GM12891 (cell line): ENCODE measurements at regions not wholly inside any gene's neighbourhood (a gene's known extent, or its start where the extent isn't known, plus 50 kb on each side); places are given as distances from the start of the nearest gene placed in this dataset.
"Not testable (repeated sequence)": the region's sequence is repeated elsewhere in the genome, so short reads cannot be mapped to it uniquely, and the experiment has no call there.

Experiments
- DNase-seq: peaks from one replicate; pipeline ENCODE4 v3.0.0; 2011; ENCODE audit warnings: low spot score; ENCODE audit not compliant: insufficient read length
- FAIRE-seq: peaks from 2 replicates; lab custom pipeline; 2011; peaks lifted over from hg19 to GRCh38; lab: Jason Lieb, UNC
- PAX5 ChIP-seq: IDR thresholded peaks from 2 replicates; pipeline ENCODE4 v1.6.1; 2011; ENCODE audit warnings: low read length, moderate library complexity, mild to moderate bottlenecking; ENCODE audit not compliant: insufficient read depth, severe bottlenecking
- POLR2A ChIP-seq: IDR thresholded peaks from 2 replicates; pipeline ENCODE4 v1.6.1; 2011; ENCODE audit warnings: low read depth, low read length, control low read depth
- POLR2AphosphoS5 ChIP-seq: IDR thresholded peaks from 2 replicates; pipeline ENCODE4 v1.6.1; 2011; ENCODE audit warnings: low read depth, low read length, control low read depth
- POU2F2 ChIP-seq: IDR thresholded peaks from 2 replicates; pipeline ENCODE4 v1.6.1; 2011; ENCODE audit warnings: low read depth, mild to moderate bottlenecking, control low read depth, low read length, moderate library complexity
- SPI1 ChIP-seq: IDR thresholded peaks from 2 replicates; pipeline ENCODE4 v1.6.1; 2011; ENCODE audit warnings: low read depth, low read length, control low read depth
- TAF1 ChIP-seq: IDR thresholded peaks from 2 replicates; pipeline ENCODE4 v1.6.1; 2011; ENCODE audit warnings: low read depth, low read length, control low read depth

DNA sequence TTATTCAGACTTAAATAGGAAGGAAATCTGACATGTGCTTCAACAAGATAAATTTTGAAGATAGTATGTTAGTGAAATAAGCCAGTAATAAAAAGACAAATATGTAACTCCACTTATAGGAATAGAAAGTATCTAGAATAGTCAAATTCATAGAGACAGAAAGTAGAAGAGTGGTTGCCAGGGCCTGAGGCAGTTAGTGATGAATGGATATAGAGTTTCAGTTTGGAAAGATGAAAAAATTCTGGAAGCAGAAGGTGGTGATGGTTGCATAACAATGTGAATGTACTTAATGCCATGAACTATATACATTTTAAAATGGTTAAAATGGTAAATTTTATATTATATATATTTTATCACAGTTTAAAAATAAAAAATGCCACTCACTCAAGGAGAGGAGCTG is 54.3 kb downstream of the HAND2 start:
- DNase-seq (no peak), FAIRE-seq (no peak)
- TF ChIP-seq TAF1, result no peak
- TF ChIP-seq SPI1, result no peak
- no peak for TF ChIP-seq POU2F2
- no peak for TF ChIP-seq POLR2AphosphoS5
- no peak for TF ChIP-seq PAX5
- no peak for TF ChIP-seq POLR2A

DNA sequence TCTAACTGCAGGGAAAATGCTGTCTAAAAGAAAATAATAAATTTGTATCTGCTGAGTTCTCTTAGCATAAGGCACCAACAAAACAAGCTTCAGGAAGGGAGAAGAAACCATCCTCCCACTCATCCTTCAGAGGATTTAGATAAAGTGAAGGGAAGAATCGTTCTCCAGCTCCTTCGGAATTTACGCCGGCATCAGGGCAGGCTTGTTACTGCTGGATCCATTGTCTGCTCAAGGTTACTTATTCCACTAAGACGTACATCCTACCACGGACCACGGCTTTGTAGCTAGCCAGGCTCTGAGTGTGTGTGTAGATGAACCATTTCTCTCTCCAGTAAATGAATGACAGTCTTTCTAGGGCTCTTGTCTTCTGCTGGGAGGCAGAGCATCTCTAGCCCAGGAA is 60.4 kb downstream of the HAND2 start:
- DNase-seq, result no peak
- FAIRE-seq, result no peak
- TF ChIP-seq PAX5, result no peak
- TF ChIP-seq POLR2A, result no peak
- TF ChIP-seq POLR2AphosphoS5, result no peak
- TF ChIP-seq SPI1, result no peak
- no peak for TF ChIP-seq POU2F2
- no peak for TF ChIP-seq TAF1

DNA sequence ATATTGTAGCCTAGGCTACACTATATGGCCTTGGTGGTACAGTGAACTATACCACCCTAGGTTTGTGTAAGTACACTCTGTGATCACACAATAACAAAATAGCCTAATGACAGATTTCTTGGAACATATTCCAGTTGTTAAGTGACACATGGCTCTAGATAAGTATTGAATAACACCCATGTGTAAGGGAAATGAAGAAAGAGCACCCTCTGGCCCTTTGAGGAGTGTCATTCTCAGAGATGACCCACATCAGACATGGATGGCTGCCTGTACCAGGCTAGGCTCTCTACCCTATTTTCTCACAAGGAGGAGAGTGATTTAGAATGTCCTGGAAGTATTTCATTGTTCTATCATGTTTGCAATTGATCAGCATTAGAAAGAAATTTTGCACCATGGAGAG is 61.7 kb downstream of the HAND2 start:
- TF ChIP-seq TAF1 (no peak), POU2F2 (no peak), SPI1 (no peak), POLR2AphosphoS5 (no peak), POLR2A (no peak), PAX5 (no peak)
- no peak for DNase-seq
- FAIRE-seq, result no peak

DNA sequence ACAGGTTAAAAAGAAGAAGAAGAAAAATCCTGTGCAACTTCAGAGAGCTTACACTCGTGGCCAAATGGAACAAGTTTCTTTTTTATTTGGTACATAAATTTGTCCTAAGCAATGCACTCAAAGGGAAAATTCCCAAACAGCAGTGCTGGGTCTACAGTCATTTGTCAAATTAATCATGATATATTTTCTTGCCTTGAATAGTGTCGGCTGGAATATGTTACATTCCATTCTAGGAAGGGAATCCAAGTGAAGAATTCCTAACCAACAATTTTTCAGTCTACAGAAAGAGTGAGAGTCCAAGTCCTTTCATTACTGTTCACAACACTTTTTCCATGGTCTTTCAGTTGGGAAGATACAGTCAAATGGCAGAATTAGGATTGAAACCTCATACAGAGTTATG is 63.9 kb downstream of the HAND2 start:
- no peak for FAIRE-seq
- DNase-seq, result no peak
- TF ChIP-seq POU2F2, result no peak
- no peak for TF ChIP-seq POLR2AphosphoS5
- TF ChIP-seq TAF1, result no peak
- no peak for TF ChIP-seq SPI1
- no peak for TF ChIP-seq POLR2A
- TF ChIP-seq PAX5, result no peak

DNA sequence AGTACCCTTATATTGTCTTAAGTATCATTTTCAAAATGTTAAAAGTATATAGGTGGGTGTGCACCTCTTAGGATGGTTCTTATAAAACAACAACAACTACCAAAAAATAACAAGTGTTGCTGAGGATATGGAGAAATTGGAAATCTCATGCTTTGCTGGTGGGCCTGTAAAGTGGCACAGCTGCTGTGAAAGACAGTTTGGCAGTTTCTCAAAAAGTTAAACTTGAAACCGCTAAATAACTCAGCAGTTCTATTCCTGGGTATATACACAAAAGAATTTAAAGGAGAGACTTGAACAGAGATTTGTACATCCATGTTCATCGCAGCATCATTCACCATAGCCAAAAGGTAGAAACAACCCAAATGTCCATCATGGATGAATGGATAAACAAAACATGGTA is 65.5 kb downstream of the HAND2 start:
- no peak for FAIRE-seq

DNA sequence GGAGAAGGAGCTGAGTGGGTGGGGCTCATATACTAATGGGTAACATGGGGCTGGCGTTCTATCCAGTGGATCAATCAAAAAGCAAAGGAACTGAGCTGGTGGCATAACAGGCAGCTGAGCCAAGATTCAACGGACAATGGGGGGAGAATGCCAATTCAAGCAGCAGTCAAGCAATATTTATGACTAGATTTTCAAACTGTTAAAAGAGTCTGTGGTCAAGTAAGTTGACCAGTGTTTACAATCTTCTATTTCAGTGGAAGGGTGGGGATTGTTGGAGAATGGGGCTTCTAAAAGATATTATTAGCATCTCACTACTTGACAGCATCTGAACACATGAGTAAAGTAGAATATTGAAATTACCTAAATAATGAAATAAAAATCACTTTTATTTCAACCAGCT is 64.9 kb upstream of the SCRG1 start:
- FAIRE-seq (no peak), DNase-seq (no peak)
- no peak for TF ChIP-seq PAX5
- TF ChIP-seq POLR2A, result no peak
- no peak for TF ChIP-seq SPI1
- TF ChIP-seq POU2F2, result no peak
- no peak for TF ChIP-seq TAF1
- TF ChIP-seq POLR2AphosphoS5, result no peak

More for the DNA sequence above, 65.5 kb downstream of the HAND2 start:
- DNase-seq, result no peak
- TF ChIP-seq PAX5, result no peak
- no peak for TF ChIP-seq POLR2A
- TF ChIP-seq TAF1, result no peak
- no peak for TF ChIP-seq POU2F2
- TF ChIP-seq POLR2AphosphoS5, result no peak
- TF ChIP-seq SPI1, result no peak

DNA sequence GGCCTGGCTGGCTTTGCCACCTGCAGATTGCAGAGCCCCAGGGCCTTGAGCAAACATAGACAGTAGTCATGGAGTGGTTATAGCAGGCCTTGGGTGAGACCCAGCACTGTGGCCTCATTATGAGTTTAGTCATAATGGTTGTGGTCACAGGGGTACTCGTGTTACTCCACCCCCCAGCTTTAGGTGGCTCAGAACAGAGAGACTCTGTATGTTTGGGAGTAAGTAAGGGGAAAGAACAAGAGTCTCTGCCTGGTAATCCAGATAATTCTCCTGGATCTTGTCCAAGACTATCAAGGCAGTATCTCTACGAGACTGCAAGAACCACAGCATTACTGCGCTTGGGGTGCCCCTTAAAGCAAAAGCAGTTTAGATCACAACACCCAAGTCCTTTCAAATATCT is 62.3 kb upstream of the SCRG1 start:
- TF ChIP-seq PAX5, result no peak
- TF ChIP-seq POLR2AphosphoS5, result no peak
- no peak for TF ChIP-seq TAF1
- TF ChIP-seq POU2F2, result no peak
- TF ChIP-seq SPI1, result no peak
- no peak for TF ChIP-seq POLR2A
- FAIRE-seq (no peak), DNase-seq (no peak)

DNA sequence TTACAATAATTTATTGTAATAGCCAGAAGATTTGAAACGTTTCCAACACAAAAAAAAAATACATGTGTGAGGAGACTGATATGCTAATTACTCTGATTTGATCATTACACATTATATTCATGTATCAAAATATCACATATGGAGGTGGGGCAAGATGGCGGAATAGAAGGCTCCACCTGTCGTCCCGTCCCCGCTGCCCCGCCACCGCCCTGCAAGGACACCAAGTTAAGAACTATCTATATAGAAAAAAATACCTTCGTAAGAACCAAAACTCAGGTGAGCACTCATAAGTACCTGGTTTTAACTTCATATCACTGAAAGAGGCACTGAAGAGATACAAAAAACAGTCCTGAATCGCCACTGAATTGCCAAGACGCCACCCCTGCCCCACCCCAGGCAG is 60.9 kb upstream of the SCRG1 start:
- DNase-seq, result no peak
- no peak for FAIRE-seq
- TF ChIP-seq TAF1, result no peak
- no peak for TF ChIP-seq POLR2AphosphoS5
- no peak for TF ChIP-seq PAX5
- TF ChIP-seq SPI1, result no peak
- no peak for TF ChIP-seq POU2F2
- no peak for TF ChIP-seq POLR2A

DNA sequence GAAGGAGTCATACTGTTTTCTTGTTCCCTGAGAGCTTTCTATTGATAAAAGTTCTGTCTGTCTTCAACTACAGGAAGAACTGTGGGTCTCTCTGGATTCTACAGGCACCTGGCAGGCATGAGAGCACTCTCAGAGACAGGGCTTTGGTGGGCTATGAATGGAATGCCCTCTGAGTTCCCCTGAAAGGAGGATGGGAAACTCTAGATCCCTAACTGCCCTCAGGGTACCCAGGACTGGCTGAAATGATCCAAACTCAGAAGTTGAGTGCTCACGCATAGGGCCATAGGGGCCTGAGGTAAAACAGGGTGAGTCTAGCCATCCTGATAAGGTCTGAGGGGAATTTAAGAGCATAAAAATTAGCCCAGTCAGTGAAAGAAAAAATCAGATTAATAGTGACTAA is 59.0 kb upstream of the SCRG1 start:
- TF ChIP-seq POU2F2, result no peak
- FAIRE-seq (no peak), DNase-seq (no peak)

DNA sequence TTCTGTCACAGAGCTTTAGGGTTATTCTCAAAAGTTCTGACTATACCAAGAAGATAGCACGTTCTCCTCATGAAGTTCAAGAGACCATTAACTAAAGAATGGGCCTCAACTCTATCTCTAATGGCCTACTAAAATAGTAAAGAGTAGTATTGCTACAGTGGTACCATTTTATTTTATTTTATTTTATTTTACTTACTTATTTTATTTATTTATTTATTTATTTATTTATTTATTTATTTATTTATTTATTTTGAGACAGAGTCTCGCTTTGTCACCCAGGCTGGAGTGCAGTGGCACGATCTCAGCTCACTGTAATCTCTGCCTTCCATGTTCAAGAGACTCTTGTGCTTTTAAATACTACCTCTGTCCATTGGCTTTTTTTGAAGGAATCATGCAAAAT is 52.5 kb upstream of the SCRG1 start:
- not testable (repeated sequence) for DNase-seq, FAIRE-seq

DNA sequence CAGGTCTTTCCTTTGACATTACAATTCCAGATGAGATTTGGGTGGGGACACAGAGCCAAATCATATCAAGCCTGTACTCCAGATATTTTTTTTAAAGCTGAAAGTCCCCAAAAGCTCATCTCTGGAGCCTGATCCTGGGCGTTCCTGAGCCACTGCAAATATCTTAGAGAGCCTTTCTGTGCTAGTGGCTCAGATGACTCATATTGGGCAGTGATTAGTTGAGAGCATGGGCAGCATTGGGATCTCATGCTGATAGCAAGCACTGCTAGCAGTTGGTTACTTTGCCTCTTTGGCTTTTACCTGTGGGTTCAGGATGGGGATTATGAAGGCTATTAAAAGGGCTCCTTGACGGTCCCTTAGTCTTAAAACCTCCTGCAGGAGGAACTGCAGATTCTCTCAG is 51.4 kb upstream of the SCRG1 start:
- TF ChIP-seq SPI1 (no peak), POLR2A (no peak), POU2F2 (no peak), TAF1 (no peak), POLR2AphosphoS5 (no peak), PAX5 (no peak)
- DNase-seq (no peak), FAIRE-seq (no peak)

DNA sequence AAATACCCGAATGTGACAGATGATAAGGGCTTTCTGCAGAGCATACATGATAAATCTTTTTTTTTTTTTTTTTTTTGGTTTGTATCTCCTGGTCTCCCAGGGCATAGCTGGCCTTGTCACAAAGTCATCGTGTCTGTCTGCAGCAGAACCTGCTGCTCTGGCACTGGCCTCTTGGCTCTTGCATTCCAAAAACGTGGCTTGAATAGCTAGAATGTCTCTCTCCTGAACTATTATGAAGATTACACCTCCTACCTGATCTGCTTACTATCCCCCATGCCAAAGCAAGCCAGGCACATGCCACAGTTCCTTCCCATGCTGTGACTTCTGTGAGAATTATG is 50.4 kb upstream of the SCRG1 start:
- TF ChIP-seq TAF1 (no peak), PAX5 (no peak), POLR2AphosphoS5 (no peak)

More for the DNA sequence above, 50.4 kb upstream of the SCRG1 start:
- DNase-seq (no peak), FAIRE-seq (peak; percentile 16)
